Vagina (tissue), 2 donors: ENCODE measurements at regions not wholly inside any gene's neighbourhood (a gene's known extent, or its start where the extent isn't known, plus 50 kb on each side); places are given as distances from the start of the nearest gene placed in this dataset.

Experiments
- POLR2A ChIP-seq, 2 donors: fragments of 450-650 bp; IDR thresholded peaks; one replicate each; pipeline ENCODE4 v1.6.1; 2017; ENCODE audit warnings: antibody characterized with exemption in 2 of 2, mild to moderate bottlenecking in 2 of 2, moderate library complexity in 2 of 2
- TF ChIP-seq, protein P1 (sequence below), 3 experiments: fragments of 450-650 bp in 2 of 3; fragments of 200-600 bp in 1 of 3; sonication (generic) in 1 of 3; IDR thresholded peaks; one replicate each; pipeline ENCODE4 v1.5.1; 2017 to 2019; ENCODE audit warnings: antibody characterized with exemption in 3 of 3, mild to moderate bottlenecking in 2 of 3, moderate library complexity in 2 of 3

DNA sequence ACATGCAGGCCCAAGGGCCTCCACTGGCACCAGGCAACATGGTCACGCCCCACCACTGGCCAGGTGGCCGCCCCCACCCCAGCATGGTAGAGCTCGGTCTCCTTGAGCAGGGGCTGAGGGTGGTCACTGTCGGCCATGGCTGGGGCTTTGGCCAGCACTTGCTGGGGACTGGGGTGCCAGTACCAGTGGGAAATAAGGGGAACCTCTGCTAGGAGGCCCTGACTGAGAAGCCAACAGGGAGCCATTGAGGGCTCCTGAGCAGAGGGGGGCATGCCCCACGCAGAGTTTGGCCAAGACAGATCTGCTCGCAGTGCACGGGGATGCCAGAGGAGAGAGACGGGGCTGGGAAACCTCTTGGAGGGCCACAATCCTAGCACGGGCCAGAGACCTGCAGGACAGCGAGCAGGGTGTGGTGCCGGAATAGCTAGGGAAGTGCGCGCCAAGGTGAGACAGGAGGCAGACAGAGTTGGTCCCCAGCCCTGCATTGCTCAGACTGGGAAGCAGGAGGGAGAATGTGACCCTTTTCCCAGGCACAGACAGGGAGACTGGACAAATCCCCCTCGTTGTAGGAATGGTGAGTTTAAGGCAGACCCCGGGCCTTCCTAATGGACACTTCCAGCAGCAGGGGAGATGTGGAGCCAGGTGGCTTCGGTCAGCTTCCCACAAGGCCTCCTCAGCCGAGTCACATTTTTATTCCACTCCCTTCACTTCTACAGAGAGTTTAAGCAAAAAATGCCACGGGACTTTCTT, 179.0 kb upstream of the CST7 start:
- TF ChIP-seq POLR2A (IDR thresholded peaks at IDR 0.05) = no peak
- TF ChIP-seq, protein P1, sequence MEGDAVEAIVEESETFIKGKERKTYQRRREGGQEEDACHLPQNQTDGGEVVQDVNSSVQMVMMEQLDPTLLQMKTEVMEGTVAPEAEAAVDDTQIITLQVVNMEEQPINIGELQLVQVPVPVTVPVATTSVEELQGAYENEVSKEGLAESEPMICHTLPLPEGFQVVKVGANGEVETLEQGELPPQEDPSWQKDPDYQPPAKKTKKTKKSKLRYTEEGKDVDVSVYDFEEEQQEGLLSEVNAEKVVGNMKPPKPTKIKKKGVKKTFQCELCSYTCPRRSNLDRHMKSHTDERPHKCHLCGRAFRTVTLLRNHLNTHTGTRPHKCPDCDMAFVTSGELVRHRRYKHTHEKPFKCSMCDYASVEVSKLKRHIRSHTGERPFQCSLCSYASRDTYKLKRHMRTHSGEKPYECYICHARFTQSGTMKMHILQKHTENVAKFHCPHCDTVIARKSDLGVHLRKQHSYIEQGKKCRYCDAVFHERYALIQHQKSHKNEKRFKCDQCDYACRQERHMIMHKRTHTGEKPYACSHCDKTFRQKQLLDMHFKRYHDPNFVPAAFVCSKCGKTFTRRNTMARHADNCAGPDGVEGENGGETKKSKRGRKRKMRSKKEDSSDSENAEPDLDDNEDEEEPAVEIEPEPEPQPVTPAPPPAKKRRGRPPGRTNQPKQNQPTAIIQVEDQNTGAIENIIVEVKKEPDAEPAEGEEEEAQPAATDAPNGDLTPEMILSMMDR (IDR thresholded peaks at IDR 0.05) = no peak
